ENCODE measurements at regions not wholly inside any gene's neighbourhood (a gene's known extent, or its start where the extent isn't known, plus 50 kb on each side); places are given as distances from the start of the nearest gene placed in this dataset.

- TF ChIP-seq CTCF (conservative IDR thresholded peaks at IDR 0.05), result no peak
- H3K36me3 Mint-ChIP-seq (ENCODE audit: low read depth), result no peaks in the 10 kb centered on the region
- DNase-seq (ENCODE audit: low read depth, low spot score), result no peak
- H3K4me3 Mint-ChIP-seq, result no peak overlapping the region
- H3K27ac Mint-ChIP-seq (ENCODE audit: unreplicated experiment), result no peak overlapping the region
- H3K4me1 Mint-ChIP-seq, result no peaks in the 10 kb centered on the region
- H3K27me3 Mint-ChIP-seq (ENCODE audit: low read depth), result no peaks in the 10 kb centered on the region
- H3K9me3 Mint-ChIP-seq, result no peaks in the 10 kb centered on the region
Measured at GRCh38 chr6:156407334-156407733, 369.8 kb upstream of the ARID1B start.

- Mint-ChIP-seq H3K27ac (ENCODE audit: unreplicated experiment) (no peak overlapping the region), H3K4me3 (no peak overlapping the region), H3K36me3 (ENCODE audit: low read depth) (no peaks in the 10 kb centered on the region), H3K4me1 (no peaks in the 10 kb centered on the region), H3K27me3 (ENCODE audit: low read depth) (no peaks in the 10 kb centered on the region), H3K9me3 (no peaks in the 10 kb centered on the region)
- TF ChIP-seq CTCF (conservative IDR thresholded peaks at IDR 0.05), result no peak
- DNase-seq (ENCODE audit: low read depth, low spot score), result no peak
Measured at GRCh38 chr6:156406688-156407087, 370.5 kb upstream of the ARID1B start.

- no peak overlapping the region for H3K27ac Mint-ChIP-seq (ENCODE audit: unreplicated experiment)
- no peak for DNase-seq (ENCODE audit: low read depth, low spot score)
Measured at GRCh38 chr6:156406099-156406498, 371.1 kb upstream of the ARID1B start.

GRCh38 chr6:156402628-156403027, 374.6 kb upstream of the ARID1B start:
- H3K4me3 Mint-ChIP-seq, result no peak overlapping the region
- DNase-seq (ENCODE audit: low read depth, low spot score), result no peak
- no peaks in the 10 kb centered on the region for H3K4me1 Mint-ChIP-seq
- H3K36me3 Mint-ChIP-seq (ENCODE audit: low read depth), result no peaks in the 10 kb centered on the region
- TF ChIP-seq CTCF (conservative IDR thresholded peaks at IDR 0.05), result no peak
- peaks cover 3% of the 10 kb centered on the region for H3K27me3 Mint-ChIP-seq (ENCODE audit: low read depth)
- H3K9me3 Mint-ChIP-seq, result no peaks in the 10 kb centered on the region
- no peak overlapping the region for H3K27ac Mint-ChIP-seq (ENCODE audit: unreplicated experiment)

More at GRCh38 chr6:156406099-156406498, 371.1 kb upstream of the ARID1B start:
- H3K4me1 Mint-ChIP-seq, result no peaks in the 10 kb centered on the region
- H3K27me3 Mint-ChIP-seq (ENCODE audit: low read depth), result no peaks in the 10 kb centered on the region
- H3K36me3 Mint-ChIP-seq (ENCODE audit: low read depth), result no peaks in the 10 kb centered on the region
- H3K9me3 Mint-ChIP-seq, result no peaks in the 10 kb centered on the region
- no peak overlapping the region for H3K4me3 Mint-ChIP-seq
- no peak for TF ChIP-seq CTCF (conservative IDR thresholded peaks at IDR 0.05)

- Mint-ChIP-seq H3K4me3 (no peak overlapping the region), H3K27me3 (ENCODE audit: low read depth) (peaks cover 3% of the 10 kb centered on the region), H3K27ac (ENCODE audit: unreplicated experiment) (no peak overlapping the region), H3K9me3 (no peaks in the 10 kb centered on the region), H3K36me3 (ENCODE audit: low read depth) (no peaks in the 10 kb centered on the region), H3K4me1 (no peaks in the 10 kb centered on the region)
- DNase-seq (ENCODE audit: low read depth, low spot score), result no peak
- TF ChIP-seq CTCF (conservative IDR thresholded peaks at IDR 0.05), result no peak
Measured at GRCh38 chr6:156402227-156402626, 375.0 kb upstream of the ARID1B start.

- TF ChIP-seq CTCF (conservative IDR thresholded peaks at IDR 0.05), result no peak
- Mint-ChIP-seq H3K4me1 (no peaks in the 10 kb centered on the region), H3K9me3 (no peaks in the 10 kb centered on the region), H3K4me3 (no peak overlapping the region), H3K27me3 (ENCODE audit: low read depth) (peaks cover 3% of the 10 kb centered on the region), H3K36me3 (ENCODE audit: low read depth) (no peaks in the 10 kb centered on the region), H3K27ac (ENCODE audit: unreplicated experiment) (no peak overlapping the region)
- no peak for DNase-seq (ENCODE audit: low read depth, low spot score)
Measured at GRCh38 chr6:156400487-156400886, 376.7 kb upstream of the ARID1B start.
